ENCODE measurements at regions not wholly inside any gene's neighbourhood (a gene's known extent, or its start where the extent isn't known, plus 50 kb on each side); places are given as distances from the start of the nearest gene placed in this dataset.

DNA sequence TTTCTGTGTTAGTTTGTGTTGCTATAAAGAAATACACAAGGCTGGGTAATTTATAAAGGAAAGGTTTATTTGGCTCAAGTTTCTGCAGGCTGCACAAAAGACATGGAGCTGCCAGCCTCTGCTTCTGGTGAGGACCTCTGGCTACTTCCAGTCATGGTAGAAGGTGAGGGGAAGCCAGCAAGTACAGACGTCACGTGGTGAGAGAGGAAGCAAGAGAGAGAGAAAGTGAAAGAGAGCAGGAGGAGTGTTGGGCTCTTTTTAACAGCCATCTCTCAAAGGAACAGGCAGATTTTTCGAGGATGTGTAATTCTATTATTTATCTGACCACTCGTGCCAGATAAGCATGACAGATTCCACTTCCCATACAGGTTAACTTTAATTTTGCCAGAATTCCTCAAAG lies 1199.1 kb downstream of the ADGRL3 start:
- TF ChIP-seq, protein P1, sequence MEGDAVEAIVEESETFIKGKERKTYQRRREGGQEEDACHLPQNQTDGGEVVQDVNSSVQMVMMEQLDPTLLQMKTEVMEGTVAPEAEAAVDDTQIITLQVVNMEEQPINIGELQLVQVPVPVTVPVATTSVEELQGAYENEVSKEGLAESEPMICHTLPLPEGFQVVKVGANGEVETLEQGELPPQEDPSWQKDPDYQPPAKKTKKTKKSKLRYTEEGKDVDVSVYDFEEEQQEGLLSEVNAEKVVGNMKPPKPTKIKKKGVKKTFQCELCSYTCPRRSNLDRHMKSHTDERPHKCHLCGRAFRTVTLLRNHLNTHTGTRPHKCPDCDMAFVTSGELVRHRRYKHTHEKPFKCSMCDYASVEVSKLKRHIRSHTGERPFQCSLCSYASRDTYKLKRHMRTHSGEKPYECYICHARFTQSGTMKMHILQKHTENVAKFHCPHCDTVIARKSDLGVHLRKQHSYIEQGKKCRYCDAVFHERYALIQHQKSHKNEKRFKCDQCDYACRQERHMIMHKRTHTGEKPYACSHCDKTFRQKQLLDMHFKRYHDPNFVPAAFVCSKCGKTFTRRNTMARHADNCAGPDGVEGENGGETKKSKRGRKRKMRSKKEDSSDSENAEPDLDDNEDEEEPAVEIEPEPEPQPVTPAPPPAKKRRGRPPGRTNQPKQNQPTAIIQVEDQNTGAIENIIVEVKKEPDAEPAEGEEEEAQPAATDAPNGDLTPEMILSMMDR (IDR thresholded peaks at IDR 0.05; ENCODE audit: low read depth, low read length, poor library complexity, severe bottlenecking), result no peak
- no peak for TF ChIP-seq EZH2phosphoT487 (IDR thresholded peaks at IDR 0.05; ENCODE audit: borderline replicate concordance, low read length)

All from DOHH2 (cell line).